K562 (cell line): ENCODE measurements at regions not wholly inside any gene's neighbourhood (a gene's known extent, or its start where the extent isn't known, plus 50 kb on each side); places are given as distances from the start of the nearest gene placed in this dataset.

Source experiments
- ARHGAP35 ChIP-seq: fragments of 450-650 bp; IDR thresholded peaks from 2 replicates; pipeline ENCODE4 v1.6.1; 2018; ENCODE audit not compliant: partially characterized antibody
- BACH1 ChIP-seq: fragments of 200-800 bp; sonication (Bioruptor generic); IDR thresholded peaks from 2 replicates; pipeline ENCODE4 v1.6.1; 2016; ENCODE audit warnings: missing genetic modification characterization, missing compliant biosample characterization
- CTCF ChIP-seq, 3 experiments: IDR thresholded peaks in 2 of 3; conservative IDR thresholded peaks in 1 of 3; 2 replicates each; pipeline ENCODE4 v1.5.1; 2011 to 2012; ENCODE audit warnings: low read length in 3 of 3, mild to moderate bottlenecking in 3 of 3, control low read depth in 2 of 3, improper control_type of control experiment in 1 of 3, inconsistent platforms in 1 of 3, low read depth in 1 of 3, mixed read lengths in 1 of 3, moderate library complexity in 1 of 3; ENCODE audit not compliant: insufficient read depth in 2 of 3
- HCFC1 ChIP-seq: IDR thresholded peaks from 2 replicates; pipeline ENCODE4 v1.6.1; 2012; ENCODE audit warnings: low read depth, low read length, improper control_type of control experiment
- HNRNPL ChIP-seq: fragments of 200-400 bp; formaldehyde crosslinking; IDR thresholded peaks from 2 replicates; pipeline ENCODE4 v1.6.1; 2017; ENCODE audit warnings: low read depth, mild to moderate bottlenecking, low read length
- LEF1 ChIP-seq: fragments of 450-650 bp; IDR thresholded peaks from 2 replicates; pipeline ENCODE4 v1.6.1; 2016; ENCODE audit warnings: mild to moderate bottlenecking
- MAZ ChIP-seq, 2 experiments: fragments of 450-650 bp in 1 of 2; sonication (generic) in 1 of 2; formaldehyde crosslinking; IDR thresholded peaks in 1 of 2; conservative IDR thresholded peaks in 1 of 2; 2 replicates each; pipeline versions ENCODE4 v1.4.0 to v1.5.0; 2020; ENCODE audit warnings: mild to moderate bottlenecking in 1 of 2, missing genetic modification reagents in 1 of 2
- NR1H2 ChIP-seq: sonication (generic); formaldehyde crosslinking; IDR thresholded peaks from 2 replicates; pipeline ENCODE4 v1.4.0; 2020; ENCODE audit warnings: mild to moderate bottlenecking, missing genetic modification reagents
- NR2F6 ChIP-seq: fragments of 450-650 bp; formaldehyde crosslinking; IDR thresholded peaks from 2 replicates; pipeline ENCODE4 v1.4.0; 2020; ENCODE audit warnings: mild to moderate bottlenecking
- RBM22 ChIP-seq: fragments of 200-400 bp; formaldehyde crosslinking; IDR thresholded peaks from 2 replicates; pipeline ENCODE4 v1.6.1; 2018; ENCODE audit warnings: low read length, low read depth; ENCODE audit not compliant: poor library complexity, severe bottlenecking
- REST ChIP-seq, 2 experiments: fragments of 450-650 bp; formaldehyde crosslinking in 1 of 2; IDR thresholded peaks; 2 replicates each; pipeline versions ENCODE4 v1.4.0 to v1.6.1; 2014 to 2020; ENCODE audit warnings: mild to moderate bottlenecking in 2 of 2, borderline replicate concordance in 1 of 2, low read depth in 1 of 2
- RFX5 ChIP-seq: IDR thresholded peaks from 2 replicates; pipeline ENCODE4 v1.6.1; 2011; ENCODE audit warnings: low read depth, mild to moderate bottlenecking, improper control_type of control experiment, low read length
- SMC3 ChIP-seq: conservative IDR thresholded peaks from 2 replicates; pipeline ENCODE4 v1.6.1; 2011; ENCODE audit warnings: low read depth, low read length, improper control_type of control experiment; ENCODE audit not compliant: insufficient read depth

GRCh38 chr11:41609511-41609910 lies 150.1 kb upstream of the LRRC4C start:
- TF ChIP-seq CTCF (IDR thresholded peaks at IDR 0.05 in 2 of 3, conservative IDR thresholded peaks at IDR 0.05 in 1 of 3; ENCODE audit: insufficient read depth in 2 of 3, low read depth in 1 of 3, low read length in 3 of 3) = no peak
- TF ChIP-seq RFX5 = no peak
- TF ChIP-seq SMC3 = no peak
- no peak for TF ChIP-seq HCFC1
- no peak for TF ChIP-seq RBM22
- TF ChIP-seq HNRNPL = no peak
- no peak for TF ChIP-seq REST (IDR thresholded peaks at IDR 0.05; ENCODE audit: borderline replicate concordance)
- no peak for TF ChIP-seq REST (CRISPR knock-in tag; IDR thresholded peaks at IDR 0.05; ENCODE audit: low read depth)
- no peak for TF ChIP-seq BACH1 (tag)
- TF ChIP-seq NR2F6 (CRISPR knock-in tag) = no peak
- TF ChIP-seq MAZ (CRISPR knock-in tag; conservative IDR thresholded peaks at IDR 0.05 in 1 of 2, IDR thresholded peaks at IDR 0.05 in 1 of 2) = no peak
- no peak for TF ChIP-seq ARHGAP35
- no peak for TF ChIP-seq NR1H2 (CRISPR knock-in tag)
- TF ChIP-seq LEF1 = no peak
